NCI-H2227 treated with DMSO at 0.1 percent for 48 hours (cell line): ENCODE measurements at regions not wholly inside any gene's neighbourhood (a gene's known extent, or its start where the extent isn't known, plus 50 kb on each side); places are given as distances from the start of the nearest gene placed in this dataset.
"Not testable (repeated sequence)": the region's sequence is repeated elsewhere in the genome, so short reads cannot be mapped to it uniquely, and the experiment has no call there.

Experiments
- DNase-seq: peaks from one replicate; lab custom pipeline; 2025; lab: John Stamatoyannopoulos, UW

- no peak for DNase-seq
These were observed 632.5 kb downstream of the ISL1 start for GRCh38 chr5:52015760-52016159.

GRCh38 chr5:52017567-52017966, 634.3 kb downstream of the ISL1 start:
- no peak for DNase-seq

- no peak for DNase-seq
These were observed 641.1 kb downstream of the ISL1 start for GRCh38 chr5:52024359-52024758.

- DNase-seq: not testable (repeated sequence)
These were observed 646.6 kb downstream of the ISL1 start for GRCh38 chr5:52029836-52030235.

GRCh38 chr5:52041842-52042241, 658.6 kb downstream of the ISL1 start:
- DNase-seq: no peak

GRCh38 chr5:52043137-52043536, 659.9 kb downstream of the ISL1 start:
- no peak for DNase-seq

- no peak for DNase-seq
These were observed 660.3 kb downstream of the ISL1 start for GRCh38 chr5:52043543-52043942.

- DNase-seq: no peak
These were observed 668.5 kb downstream of the ISL1 start for GRCh38 chr5:52051759-52052158.

- DNase-seq: no peak
These were observed 679.9 kb downstream of the ISL1 start for GRCh38 chr5:52063186-52063585.

GRCh38 chr5:52065182-52065581, 681.9 kb downstream of the ISL1 start:
- no peak for DNase-seq

GRCh38 chr5:52069997-52070396, 686.7 kb downstream of the ISL1 start:
- no peak for DNase-seq

GRCh38 chr5:52073993-52074689, 690.9 kb downstream of the ISL1 start:
- DNase-seq: no peak

GRCh38 chr5:52077941-52078815, 694.9 kb downstream of the ISL1 start:
- peak; percentile 97 for DNase-seq

GRCh38 chr5:52102311-52102710, 685.4 kb upstream of the ITGA1 start:
- DNase-seq: not testable (repeated sequence)

GRCh38 chr5:52107210-52107905, 680.4 kb upstream of the ITGA1 start:
- no peak for DNase-seq

- no peak for DNase-seq
These were observed 667.9 kb upstream of the ITGA1 start for GRCh38 chr5:52119768-52120167.

- DNase-seq: no peak
These were observed 655.7 kb upstream of the ITGA1 start for GRCh38 chr5:52132053-52132452.

- DNase-seq: peak; percentile 85
These were observed 653.6 kb upstream of the ITGA1 start for GRCh38 chr5:52134013-52134650.

- DNase-seq: no peak
These were observed 647.7 kb upstream of the ITGA1 start for GRCh38 chr5:52139888-52140615.

GRCh38 chr5:52148679-52149078, 639.0 kb upstream of the ITGA1 start:
- no peak for DNase-seq

- no peak for DNase-seq
These were observed 637.2 kb upstream of the ITGA1 start for GRCh38 chr5:52150501-52150900.

GRCh38 chr5:52156809-52157208, 630.9 kb upstream of the ITGA1 start:
- DNase-seq: not testable (repeated sequence)
